IMR-90 (cell line): ENCODE measurements at regions not wholly inside any gene's neighbourhood (a gene's known extent, or its start where the extent isn't known, plus 50 kb on each side); places are given as distances from the start of the nearest gene placed in this dataset.

Experiments used
- ATAC-seq: fragments of 200-7000 bp; cut with Tn5 transposase; 2 replicates; pipeline ENCODE4 v1.9.1; 2020; ENCODE audit warnings: low read depth, mild to moderate bottlenecking, moderate library complexity
- BruUV-seq: library from RNA; stranded (reverse); fragments of 400-500 nt; replicated peaks from 2 replicates; lab custom pipeline; 2021; lab: Mats Ljungman, UMichigan
- CTCF ChIA-PET: fragments of 300-600 bp; formaldehyde crosslinking; extraction: SDS; loops from one replicate; lab custom pipeline; 2021; ENCODE audit warnings: antibody characterized with exemption; lab: Yijun Ruan, JAX
- POLR2A ChIA-PET: fragments of 300-600 bp; sonication (Branson Sonifier 250); formaldehyde crosslinking; loops from one replicate; lab custom pipeline; 2022; ENCODE audit warnings: antibody characterized with exemption; ENCODE audit not compliant: unreplicated experiment; lab: Charles Lee
- DNase-seq: peaks from one replicate; pipeline ENCODE4 v3.0.0; 2013
- H2AFZ ChIP-seq: replicated peaks from 2 replicates; pipeline ENCODE3; 2013; ENCODE audit warnings: low read length, mild to moderate bottlenecking; ENCODE audit not compliant: poor library complexity
- H2AK5ac ChIP-seq: 2 replicates; pipeline ENCODE4 v1.6.1; 2013; ENCODE audit warnings: low read depth, low read length, inconsistent platforms
- H2AK9ac ChIP-seq: replicated peaks from 2 replicates; pipeline ENCODE3; 2013; ENCODE audit warnings: mild to moderate bottlenecking, low read depth, low read length, moderate library complexity; ENCODE audit not compliant: poor library complexity
- H2BK120ac ChIP-seq: 2 replicates; pipeline ENCODE4 v1.6.1; 2013; ENCODE audit warnings: low read depth, low read length, inconsistent platforms
- H2BK15ac ChIP-seq: 3 replicates; pipeline ENCODE4 v1.6.1; 2013; ENCODE audit warnings: low read depth, low read length, inconsistent platforms
- H2BK20ac ChIP-seq: 2 replicates; pipeline ENCODE4 v1.6.1; 2013; ENCODE audit warnings: low read depth, mild to moderate bottlenecking, inconsistent platforms, low read length, moderate library complexity
- H2BK5ac ChIP-seq: 2 replicates; pipeline ENCODE4 v1.6.1; 2013; ENCODE audit warnings: mild to moderate bottlenecking, low read depth, low read length, inconsistent platforms; ENCODE audit not compliant: poor library complexity, severe bottlenecking
- H3K14ac ChIP-seq: replicated peaks from 2 replicates; pipeline ENCODE4 v1.6.1; 2013; ENCODE audit warnings: low read depth, low read length, inconsistent platforms
- H3K18ac ChIP-seq: 2 replicates; pipeline ENCODE4 v1.6.1; 2013; ENCODE audit warnings: low read depth, low read length, control low read depth
- H3K23ac ChIP-seq: 2 replicates; pipeline ENCODE4 v1.6.1; 2013; ENCODE audit warnings: low read depth, low read length, inconsistent platforms
- H3K27ac ChIP-seq: 2 replicates; pipeline ENCODE4 v1.5.1; 2013; ENCODE audit warnings: mild to moderate bottlenecking, control low read depth, low read length; ENCODE audit not compliant: insufficient read depth
- H3K27me3 ChIP-seq: 2 replicates; pipeline ENCODE4 v1.6.1; 2013; ENCODE audit warnings: low read length; ENCODE audit not compliant: control insufficient read depth, insufficient read depth
- H3K36me3 ChIP-seq: 2 replicates; pipeline ENCODE4 v1.6.1; 2013; ENCODE audit warnings: low read length, mixed read lengths; ENCODE audit not compliant: control insufficient read depth, insufficient read depth
- H3K4ac ChIP-seq: 2 replicates; pipeline ENCODE4 v1.6.1; 2013; ENCODE audit warnings: low read depth, low read length, inconsistent platforms
- H3K4me1 ChIP-seq: 2 replicates; pipeline ENCODE4 v1.6.1; 2013; ENCODE audit warnings: low read length, mixed read lengths; ENCODE audit not compliant: control insufficient read depth, insufficient read depth
- H3K4me2 ChIP-seq: 2 replicates; pipeline ENCODE4 v1.6.1; 2013; ENCODE audit warnings: low read depth, mild to moderate bottlenecking, control low read depth, low read length, moderate library complexity
- H3K4me3 ChIP-seq: 2 replicates; pipeline ENCODE4 v1.5.1; 2013; ENCODE audit warnings: low read depth, mild to moderate bottlenecking, control low read depth, low read length, moderate library complexity; ENCODE audit not compliant: insufficient read depth
- H3K56ac ChIP-seq: 2 replicates; pipeline ENCODE4 v1.6.1; 2013; ENCODE audit warnings: low read length, inconsistent platforms; ENCODE audit not compliant: insufficient read depth; ENCODE audit errors: extremely low read depth
- H3K79me1 ChIP-seq, 2 experiments: 2 replicates each; pipeline ENCODE4 v1.6.1; 2013; ENCODE audit warnings: low read length in 2 of 2, inconsistent platforms in 1 of 2, low read depth in 1 of 2
- H3K9ac ChIP-seq: 2 replicates; pipeline ENCODE4 v1.6.1; 2013; ENCODE audit warnings: low read depth, low read length, control low read depth
- H3K9me1 ChIP-seq: 2 replicates; pipeline ENCODE4 v1.6.1; 2013; ENCODE audit warnings: low read length, inconsistent platforms; ENCODE audit not compliant: insufficient read depth
- H3K9me3 ChIP-seq: 2 replicates; pipeline ENCODE4 v1.6.1; 2013; ENCODE audit warnings: low read length; ENCODE audit not compliant: control insufficient read depth, insufficient read depth
- H4K20me1 ChIP-seq: 2 replicates; pipeline ENCODE4 v1.6.1; 2013; ENCODE audit warnings: low read length, inconsistent platforms; ENCODE audit not compliant: insufficient read depth
- H4K5ac ChIP-seq: 2 replicates; pipeline ENCODE4 v1.6.1; 2013; ENCODE audit warnings: mild to moderate bottlenecking, low read depth, low read length, control low read depth
- H4K8ac ChIP-seq, 2 experiments: 2 replicates each; pipeline ENCODE4 v1.6.1; 2013; ENCODE audit warnings: low read depth in 2 of 2, low read length in 2 of 2, control low read depth in 1 of 2, inconsistent platforms in 1 of 2
- H4K91ac ChIP-seq: 2 replicates; pipeline ENCODE4 v1.6.1; 2013; ENCODE audit warnings: low read depth, low read length, inconsistent platforms; ENCODE audit not compliant: insufficient read depth
- CHD1 ChIP-seq: IDR thresholded peaks from 2 replicates; pipeline ENCODE4 v1.6.1; 2012; ENCODE audit warnings: low read depth, low read length, improper control_type of control experiment
- CTCF ChIP-seq: conservative IDR thresholded peaks from 2 replicates; pipeline ENCODE4 v1.5.1; 2012; ENCODE audit warnings: mild to moderate bottlenecking, low read depth, low read length, improper control_type of control experiment
- FOS ChIP-seq: fragments of 150-350 bp; IDR thresholded peaks from 2 replicates; pipeline ENCODE4 v1.6.1; 2016; ENCODE audit warnings: low read depth, low read length
- MAFK ChIP-seq: IDR thresholded peaks from 2 replicates; pipeline ENCODE4 v1.6.1; 2012; ENCODE audit warnings: low read depth, low read length, improper control_type of control experiment
- MXI1 ChIP-seq: IDR thresholded peaks from 2 replicates; pipeline ENCODE4 v1.6.1; 2012; ENCODE audit warnings: low read depth, mild to moderate bottlenecking, low read length, moderate library complexity, borderline replicate concordance
- NFE2L2 ChIP-seq: fragments of 150-350 bp; IDR thresholded peaks from 2 replicates; pipeline ENCODE4 v1.6.1; 2016; ENCODE audit warnings: low read depth, mild to moderate bottlenecking, low read length
- WGBS, 2 experiments: methylation state at CpG; one replicate each; pipeline versions ENCODE4 v1.1.5 to v1.1.7; 2013; ENCODE audit warnings: missing lambda C conversion rate in 2 of 2; ENCODE audit not compliant: insufficient read length in 1 of 2; ENCODE audit errors: extremely low coverage in 2 of 2; 5-methylcytosine and 5-hydroxymethylcytosine counted together
- dilution Hi-C: fragments of 300-500 bp; cut with HindIII; formaldehyde crosslinking; loops from one replicate; pipeline ENCODE4 v1.14.3; 2018; ENCODE audit warnings: low sequenced_read_pairs; ENCODE audit not compliant: unreplicated experiment
- in situ Hi-C: fragments of 300-500 bp; cut with MboI; formaldehyde crosslinking; loops from 3 replicates; pipeline ENCODE4 v1.14.3; 2019; ENCODE audit warnings: low sequenced_read_pairs, inconsistent platforms, mixed read lengths
- intact Hi-C: fragments of 100-400 bp; cut with micrococcal nuclease; formaldehyde crosslinking; loops from 2 replicates; pipeline ENCODE4 v1.10.0; 2022

GRCh38 chr1:192724670-192725069 lies 84.2 kb upstream of the RGS2 start:
- dilution Hi-C loops: no loop called here
- H3K9ac ChIP-seq: no peak overlapping the region
- POLR2A ChIA-PET: no interaction called here
- H2BK20ac ChIP-seq: no peak overlapping the region
- no peak overlapping the region for H2BK15ac ChIP-seq
- H3K36me3 ChIP-seq: no peaks in the 10 kb centered on the region
- no peak overlapping the region for H2BK120ac ChIP-seq
- intact Hi-C loops: no loop called here
- no TSS peak for BruUV-seq
- H4K91ac ChIP-seq: no peak overlapping the region
- no peak overlapping the region for H3K14ac ChIP-seq
- ATAC-seq (peak; percentile 57), DNase-seq (peak; percentile 68)
- H4K20me1 ChIP-seq: no peaks in the 10 kb centered on the region
- H3K9me3 ChIP-seq: peaks cover 3% of the 10 kb centered on the region; the same call in 1 of the 2 replicates
- no peak overlapping the region for H2BK5ac ChIP-seq
- H4K8ac ChIP-seq: peak overlapping the region in 1 of 2 experiments; percentile 1; a peak in 1 of 4 replicates
- H3K4me3 ChIP-seq: no peak overlapping the region
- 0% methylated on average over 2 of the region's 4 CpGs; no CpG with 5 or more reads in 1 of the 2 experiments for WGBS, 2 experiments
- H2AK9ac ChIP-seq: no peak overlapping the region
- H3K18ac ChIP-seq: no peak overlapping the region
- CTCF ChIA-PET: no interaction called here
- H4K5ac ChIP-seq: no peak overlapping the region; the same call in 1 of the 2 replicates
- H3K9me1 ChIP-seq: no peaks in the 10 kb centered on the region
- no peak overlapping the region for H2AFZ ChIP-seq
- H3K27me3 ChIP-seq: no peaks in the 10 kb centered on the region
- H3K4me1 ChIP-seq: no peaks in the 10 kb centered on the region
- TF ChIP-seq MAFK (no peak), MXI1 (no peak), NFE2L2 (0 out of 2 replicates have a peak, but pooled peaks have one; percentile 34), FOS (no peak), CTCF (no peak), CHD1 (no peak)
- H3K23ac ChIP-seq: no peak overlapping the region
- no peaks in the 10 kb centered on the region for H3K79me1 ChIP-seq
- in situ Hi-C loops: no loop called here
- H3K27ac ChIP-seq: no peak overlapping the region
- H3K4me2 ChIP-seq: peak overlapping the region; percentile 3; the same call in 1 of the 2 replicates
- no peak overlapping the region for H2AK5ac ChIP-seq
- H3K56ac ChIP-seq: no peak overlapping the region
- H3K4ac ChIP-seq: no peak overlapping the region
